ENCODE measurements at regions not wholly inside any gene's neighbourhood (a gene's known extent, or its start where the extent isn't known, plus 50 kb on each side); places are given as distances from the start of the nearest gene placed in this dataset.

DNA sequence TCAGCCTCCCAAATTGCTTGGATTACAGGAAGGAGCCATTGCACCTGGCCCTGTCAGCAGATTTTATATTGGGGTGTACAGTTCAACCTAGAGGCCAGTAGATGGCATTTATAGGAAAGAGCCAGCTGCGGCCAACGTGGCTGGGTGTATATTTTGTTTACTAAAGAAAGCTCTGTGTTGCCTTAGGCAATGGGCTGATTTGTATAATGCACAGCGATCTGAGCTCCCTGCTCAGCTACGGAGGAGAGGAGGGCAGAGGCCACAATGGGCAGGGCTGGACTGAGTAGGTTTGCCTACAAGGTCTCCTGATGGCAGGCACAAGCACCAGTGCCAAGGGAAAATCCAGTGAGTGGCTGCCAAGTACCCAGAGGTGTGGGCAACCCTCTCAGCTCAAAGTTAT lies 282.4 kb downstream of the ARPP21 start:
- no peak overlapping the region for H2BK20ac ChIP-seq (ENCODE audit: low read length)
- no peak overlapping the region for H4K5ac ChIP-seq (ENCODE audit: insufficient read length, low read depth, low read length)
- H3K79me1 ChIP-seq (ENCODE audit: low read depth, low read length) = no peaks in the 10 kb centered on the region
- H3K27ac ChIP-seq (ENCODE audit: low read depth, low read length) = no peak overlapping the region
- no peak overlapping the region for H2AFZ ChIP-seq (ENCODE audit: low read length)
- no peaks in the 10 kb centered on the region for H3K27me3 ChIP-seq (replicated peaks in 1 of 4; ENCODE audit: control insufficient read depth in 3 of 4, extremely low read depth in 1 of 4, insufficient read depth in 3 of 4, low read length in 3 of 4)
- H2BK5ac ChIP-seq (ENCODE audit: low read depth, low read length) = no peak overlapping the region
- H3K79me2 ChIP-seq (ENCODE audit: control insufficient read depth in 1 of 2, insufficient read depth in 2 of 2, low read length in 2 of 2) = no peaks in the 10 kb centered on the region
- H4K20me1 ChIP-seq (replicated peaks in 1 of 2; ENCODE audit: control insufficient read depth in 1 of 2, insufficient read depth in 2 of 2, low read length in 2 of 2) = no peaks in the 10 kb centered on the region
- H3K56ac ChIP-seq (replicated peaks; ENCODE audit: insufficient read length, low read depth, low read length) = no peak overlapping the region
- 98% methylated on average over 4 of the region's 4 CpGs; no CpG with 5 or more reads in 1 of the 2 experiments for WGBS, 2 experiments (ENCODE audit: extremely low coverage in 1 of 2, insufficient coverage in 1 of 2, insufficient read length in 1 of 2, insufficient replicate concordance in 2 of 2, low coverage in 1 of 2, low lambda C conversion rate in 2 of 2, missing lambda C conversion rate in 1 of 2)
- H2BK120ac ChIP-seq (replicated peaks; ENCODE audit: low read depth, low read length) = no peak overlapping the region
- H3K9me3 ChIP-seq (ENCODE audit: insufficient read depth in 2 of 2, low read depth in 1 of 2, low read length in 1 of 2) = peaks cover 0 to 6% of the 10 kb centered on the region in 2 experiments; a peak in 1 of 4 replicates
- no peaks in the 10 kb centered on the region for H3K4me1 ChIP-seq (replicated peaks in 1 of 4; ENCODE audit: control insufficient read depth in 3 of 4, insufficient read depth in 4 of 4, low read length in 3 of 4)
- FAIRE-seq (no peak), DNase-seq (ENCODE audit: low read depth in 1 of 2, low spot score in 2 of 2) (no peak)
- no peak overlapping the region for H2BK15ac ChIP-seq (ENCODE audit: low read length)
- no peak overlapping the region for H3K4me3 ChIP-seq (ENCODE audit: extremely low read depth in 1 of 4, insufficient read depth in 2 of 4, low read depth in 3 of 4, low read length in 4 of 4)
- H4K8ac ChIP-seq (ENCODE audit: extremely low read depth, insufficient read depth, low read length) = no peak overlapping the region
- H2BK12ac ChIP-seq (ENCODE audit: low read depth, low read length) = no peak overlapping the region
- CTCF ChIA-PET (ENCODE audit: partially characterized antibody) = interaction anchor here (0.7 to 2.6 kb wide), 5 partner anchors 9 to 250 kb away, joined by 3 to 12 read pairs (median 5); no protein-coding TSS in a partner anchor
- no peak overlapping the region for H3K9ac ChIP-seq (replicated peaks in 1 of 4; ENCODE audit: extremely low read depth in 1 of 4, low read depth in 3 of 4, low read length in 3 of 4)
- H2AK5ac ChIP-seq (ENCODE audit: low read depth, low read length) = no peak overlapping the region
- no peak overlapping the region for H4K91ac ChIP-seq (replicated peaks; ENCODE audit: insufficient read length, low read length)
- H3K23ac ChIP-seq (ENCODE audit: insufficient read length) = no peak overlapping the region
- POLR2A ChIA-PET (ENCODE audit: partially characterized antibody) = no interaction called here
- H3K23me2 ChIP-seq (ENCODE audit: low read depth, low read length) = no peaks in the 10 kb centered on the region
- no peaks in the 10 kb centered on the region for H3K36me3 ChIP-seq (ENCODE audit: control insufficient read depth in 2 of 4, insufficient read depth in 4 of 4, low read length in 3 of 4)
- H3K4me2 ChIP-seq (ENCODE audit: insufficient read depth in 1 of 2, low read depth in 2 of 2, low read length in 2 of 2) = no peak overlapping the region
- no peak overlapping the region for H3K14ac ChIP-seq (ENCODE audit: insufficient read length)
- no peak overlapping the region for H3K18ac ChIP-seq (ENCODE audit: extremely low read depth, low read length)
- H3K4ac ChIP-seq (replicated peaks; ENCODE audit: insufficient read length, low read depth, low read length) = no peak overlapping the region
- TF ChIP-seq NANOG (IDR thresholded peaks at IDR 0.05; ENCODE audit: insufficient read depth, low read depth, low read length, poor library complexity, severe bottlenecking) (no peak), HDAC2 (IDR thresholded peaks at IDR 0.05; ENCODE audit: borderline replicate concordance in 1 of 2, low read depth in 2 of 2, low read length in 2 of 2) (no peak), ATF2 (IDR thresholded peaks at IDR 0.05; ENCODE audit: low read length) (no peak), TAF7 (optimal IDR thresholded peaks at IDR 0.05; ENCODE audit: borderline replicate concordance, low read depth, low read length) (no peak), FOSL1 (IDR thresholded peaks at IDR 0.05; ENCODE audit: insufficient read depth, low read depth, low read length) (no peak), RNF2 (IDR thresholded peaks at IDR 0.05; ENCODE audit: borderline replicate concordance, low read depth, low read length, missing control alignments, poor library complexity, severe bottlenecking) (no peak), RFX5 (IDR thresholded peaks at IDR 0.05; ENCODE audit: borderline replicate concordance, low read depth, low read length) (no peak), GTF2F1 (IDR thresholded peaks at IDR 0.05; ENCODE audit: borderline replicate concordance, low read depth, low read length) (no peak), SIX5 (IDR thresholded peaks at IDR 0.05; ENCODE audit: low read depth, low read length) (no peak), EZH2 (IDR thresholded peaks at IDR 0.05; ENCODE audit: low read depth, low read length, severe bottlenecking) (no peak)
- TF ChIP-seq, protein P1, sequence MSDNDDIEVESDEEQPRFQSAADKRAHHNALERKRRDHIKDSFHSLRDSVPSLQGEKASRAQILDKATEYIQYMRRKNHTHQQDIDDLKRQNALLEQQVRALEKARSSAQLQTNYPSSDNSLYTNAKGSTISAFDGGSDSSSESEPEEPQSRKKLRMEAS (IDR thresholded peaks at IDR 0.05) = no peak

Measured in H1 (cell line).